ENCODE measurements at regions not wholly inside any gene's neighbourhood (a gene's known extent, or its start where the extent isn't known, plus 50 kb on each side); places are given as distances from the start of the nearest gene placed in this dataset.

DNA sequence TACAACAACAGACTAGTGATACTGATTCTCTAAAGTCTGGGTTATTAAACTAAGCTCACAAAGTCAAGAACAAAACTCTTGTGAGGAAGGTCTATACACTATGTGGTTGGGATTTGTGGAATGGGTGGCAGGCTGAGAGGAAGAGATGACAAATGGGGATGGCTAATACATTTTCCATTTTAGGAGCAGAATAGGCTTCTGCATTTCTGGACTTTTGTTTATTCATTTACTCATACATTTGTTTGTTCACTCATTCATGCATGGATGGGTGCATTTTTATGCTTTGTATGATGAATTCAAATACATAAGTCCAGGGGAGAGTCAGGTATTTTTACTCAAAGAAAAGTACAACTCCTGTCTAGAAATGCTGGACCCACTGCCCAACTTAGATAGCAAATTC lies 637.4 kb upstream of the CDH2 start:
- no peak overlapping the region for H3K4me3 Mint-ChIP-seq (ENCODE audit: unreplicated experiment)
- no peaks in the 10 kb centered on the region for H3K36me3 Mint-ChIP-seq (ENCODE audit: low read depth)
- no peak overlapping the region for H3K27ac Mint-ChIP-seq (ENCODE audit: unreplicated experiment)
- TF ChIP-seq, protein P1, sequence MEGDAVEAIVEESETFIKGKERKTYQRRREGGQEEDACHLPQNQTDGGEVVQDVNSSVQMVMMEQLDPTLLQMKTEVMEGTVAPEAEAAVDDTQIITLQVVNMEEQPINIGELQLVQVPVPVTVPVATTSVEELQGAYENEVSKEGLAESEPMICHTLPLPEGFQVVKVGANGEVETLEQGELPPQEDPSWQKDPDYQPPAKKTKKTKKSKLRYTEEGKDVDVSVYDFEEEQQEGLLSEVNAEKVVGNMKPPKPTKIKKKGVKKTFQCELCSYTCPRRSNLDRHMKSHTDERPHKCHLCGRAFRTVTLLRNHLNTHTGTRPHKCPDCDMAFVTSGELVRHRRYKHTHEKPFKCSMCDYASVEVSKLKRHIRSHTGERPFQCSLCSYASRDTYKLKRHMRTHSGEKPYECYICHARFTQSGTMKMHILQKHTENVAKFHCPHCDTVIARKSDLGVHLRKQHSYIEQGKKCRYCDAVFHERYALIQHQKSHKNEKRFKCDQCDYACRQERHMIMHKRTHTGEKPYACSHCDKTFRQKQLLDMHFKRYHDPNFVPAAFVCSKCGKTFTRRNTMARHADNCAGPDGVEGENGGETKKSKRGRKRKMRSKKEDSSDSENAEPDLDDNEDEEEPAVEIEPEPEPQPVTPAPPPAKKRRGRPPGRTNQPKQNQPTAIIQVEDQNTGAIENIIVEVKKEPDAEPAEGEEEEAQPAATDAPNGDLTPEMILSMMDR (IDR thresholded peaks at IDR 0.05): no peak
- H3K4me1 Mint-ChIP-seq (ENCODE audit: low read depth): peaks cover 9% of the 10 kb centered on the region
- no peak for DNase-seq (ENCODE audit: low spot score)
- peaks cover 2% of the 10 kb centered on the region for H3K9me3 Mint-ChIP-seq (ENCODE audit: low read depth)
- H3K27me3 Mint-ChIP-seq (ENCODE audit: low read depth): no peaks in the 10 kb centered on the region

DNA sequence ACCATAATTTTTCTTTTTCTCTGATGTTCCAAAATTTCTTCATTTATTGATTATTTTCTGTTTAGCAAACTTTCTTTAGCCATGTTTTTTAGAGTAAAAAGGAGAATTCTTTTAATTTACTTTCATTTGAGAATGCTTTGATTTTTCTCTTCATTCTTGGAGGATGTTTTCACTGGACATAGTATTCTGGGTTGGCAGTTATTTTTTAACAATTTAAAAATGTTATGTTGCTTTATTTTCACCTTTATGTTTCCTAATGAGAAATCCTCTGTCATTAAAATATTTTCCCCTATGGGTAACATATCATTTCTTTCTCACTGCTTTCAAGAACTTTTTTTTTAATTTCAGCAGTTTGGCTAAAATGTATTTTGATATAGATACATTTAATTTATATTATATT lies 631.4 kb upstream of the CDH2 start:
- no peak for DNase-seq (ENCODE audit: low spot score)
- TF ChIP-seq, protein P1 (IDR thresholded peaks at IDR 0.05): no peak
- no peaks in the 10 kb centered on the region for H3K4me1 Mint-ChIP-seq (ENCODE audit: low read depth)
- H3K9me3 Mint-ChIP-seq (ENCODE audit: low read depth): peaks cover 9% of the 10 kb centered on the region
- no peaks in the 10 kb centered on the region for H3K27me3 Mint-ChIP-seq (ENCODE audit: low read depth)
- no peak overlapping the region for H3K4me3 Mint-ChIP-seq (ENCODE audit: unreplicated experiment)
- no peak overlapping the region for H3K27ac Mint-ChIP-seq (ENCODE audit: unreplicated experiment)
- H3K36me3 Mint-ChIP-seq (ENCODE audit: low read depth): peaks cover 5% of the 10 kb centered on the region

DNA sequence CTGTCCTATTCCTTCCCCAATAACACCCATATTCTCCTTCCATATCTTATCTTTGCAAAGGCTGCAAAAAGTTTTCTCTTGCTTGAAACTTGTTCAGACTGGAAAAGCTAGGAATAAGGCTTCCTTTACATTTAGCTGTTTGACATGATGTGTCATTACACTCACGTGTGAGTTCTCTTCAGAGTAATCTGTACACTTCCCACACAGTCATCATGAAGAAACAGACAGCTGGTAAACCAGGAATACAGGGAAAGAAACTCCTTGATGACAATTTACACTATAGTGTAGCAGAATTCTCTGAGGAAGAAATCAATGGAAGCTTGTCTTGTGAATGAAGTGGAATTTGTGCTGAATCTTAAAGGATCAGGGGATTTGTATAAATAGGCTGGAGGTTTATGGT lies 628.6 kb upstream of the CDH2 start:
- peaks cover 9% of the 10 kb centered on the region for H3K9me3 Mint-ChIP-seq (ENCODE audit: low read depth)
- H3K4me3 Mint-ChIP-seq (ENCODE audit: unreplicated experiment): no peak overlapping the region
- DNase-seq (ENCODE audit: low spot score): no peak
- TF ChIP-seq, protein P1 (IDR thresholded peaks at IDR 0.05): no peak
- no peaks in the 10 kb centered on the region for H3K27me3 Mint-ChIP-seq (ENCODE audit: low read depth)
- H3K27ac Mint-ChIP-seq (ENCODE audit: unreplicated experiment): no peak overlapping the region
- peaks cover 5% of the 10 kb centered on the region for H3K36me3 Mint-ChIP-seq (ENCODE audit: low read depth)
- H3K4me1 Mint-ChIP-seq (ENCODE audit: low read depth): no peaks in the 10 kb centered on the region

DNA sequence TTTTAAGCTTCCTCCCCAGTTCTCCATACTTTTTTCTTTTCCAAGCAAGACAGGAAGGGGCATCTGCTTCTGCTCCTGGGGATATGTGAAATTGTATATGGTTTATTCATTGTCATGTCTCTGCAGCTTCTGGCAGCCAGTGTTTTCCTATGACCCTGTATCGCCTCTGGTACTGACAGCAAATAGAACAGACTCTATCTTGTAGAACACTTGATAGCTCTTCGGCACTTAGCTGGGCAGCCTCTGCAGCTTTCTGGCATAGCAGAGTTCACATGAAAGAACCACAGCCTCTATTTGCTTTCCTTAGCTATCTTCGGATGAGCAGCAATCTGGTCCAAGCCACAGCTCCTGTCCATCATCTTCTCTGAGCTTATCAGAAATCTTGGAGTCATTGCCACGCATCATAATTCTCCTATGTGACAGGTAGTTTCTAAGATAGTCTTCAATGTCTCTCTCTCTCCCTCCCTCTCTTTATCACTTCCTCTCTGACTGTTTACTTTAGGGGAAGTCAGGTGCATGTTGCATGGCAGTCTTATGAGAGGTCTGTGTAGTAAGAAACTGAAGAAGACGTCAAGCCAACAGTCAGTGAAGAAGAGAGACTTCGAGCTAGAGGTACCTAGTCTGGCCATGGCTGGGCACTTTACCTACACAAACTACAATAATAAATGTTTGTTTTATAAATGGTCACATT lies 627.7 kb upstream of the CDH2 start:
- Mint-ChIP-seq H3K9me3 (ENCODE audit: low read depth) (peaks cover 9% of the 10 kb centered on the region), H3K27me3 (ENCODE audit: low read depth) (no peaks in the 10 kb centered on the region), H3K4me3 (ENCODE audit: unreplicated experiment) (no peak overlapping the region), H3K27ac (ENCODE audit: unreplicated experiment) (no peak overlapping the region), H3K4me1 (ENCODE audit: low read depth) (no peaks in the 10 kb centered on the region), H3K36me3 (ENCODE audit: low read depth) (peaks cover 5% of the 10 kb centered on the region)
- DNase-seq (ENCODE audit: low spot score): no peak
- TF ChIP-seq, protein P1 (IDR thresholded peaks at IDR 0.05): no peak

DNA sequence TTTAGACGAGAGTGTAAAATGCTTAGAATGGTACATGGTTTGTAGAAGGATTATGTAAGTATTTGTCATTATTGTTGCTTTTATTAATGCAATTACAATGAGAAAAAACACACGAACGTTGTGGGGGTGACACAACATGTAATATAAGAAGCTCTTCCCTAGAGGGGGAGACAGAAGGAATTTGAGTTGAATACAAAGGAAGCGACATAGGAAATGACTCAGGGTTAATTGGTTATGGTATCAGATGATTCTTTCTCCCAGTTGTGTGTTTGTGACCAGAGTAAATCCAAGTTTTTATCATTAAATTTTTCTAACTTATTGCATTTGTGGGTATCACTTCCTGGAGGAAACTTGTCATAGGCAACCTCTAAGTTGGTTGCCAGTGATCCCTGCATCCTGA lies 625.6 kb upstream of the CDH2 start:
- no peak overlapping the region for H3K4me3 Mint-ChIP-seq (ENCODE audit: unreplicated experiment)
- no peaks in the 10 kb centered on the region for H3K4me1 Mint-ChIP-seq (ENCODE audit: low read depth)
- H3K9me3 Mint-ChIP-seq (ENCODE audit: low read depth): no peaks in the 10 kb centered on the region
- TF ChIP-seq, protein P1 (IDR thresholded peaks at IDR 0.05): no peak
- no peak overlapping the region for H3K27ac Mint-ChIP-seq (ENCODE audit: unreplicated experiment)
- no peaks in the 10 kb centered on the region for H3K36me3 Mint-ChIP-seq (ENCODE audit: low read depth)
- no peak for DNase-seq (ENCODE audit: low spot score)
- no peaks in the 10 kb centered on the region for H3K27me3 Mint-ChIP-seq (ENCODE audit: low read depth)
